ENCODE measurements at regions not wholly inside any gene's neighbourhood (a gene's known extent, or its start where the extent isn't known, plus 50 kb on each side); places are given as distances from the start of the nearest gene placed in this dataset.

DNA sequence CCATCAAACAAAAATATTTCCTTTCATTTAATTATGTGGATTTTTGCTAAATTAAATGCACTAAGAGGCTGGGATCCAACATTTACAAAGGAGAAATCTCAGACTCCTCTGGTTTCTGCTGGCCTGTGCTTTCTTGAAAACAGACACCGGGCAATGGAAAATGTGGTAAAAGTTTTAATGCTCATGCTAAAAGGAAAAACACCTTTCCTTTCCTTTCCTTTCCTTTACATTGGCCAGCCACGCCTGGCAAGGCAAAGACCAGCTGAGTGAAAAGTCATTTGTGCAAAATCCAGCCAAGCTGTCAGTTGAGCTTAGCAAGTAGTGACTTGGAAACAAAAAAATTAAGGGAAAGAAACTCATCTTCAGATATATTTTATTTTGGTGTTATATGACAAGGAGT lies 240.3 kb downstream of the LACC1 start:
- no peak overlapping the region for H3K4me3 ChIP-seq (ENCODE audit: low read depth, low read length, poor library complexity, severe bottlenecking)
- H3K36me3 ChIP-seq (ENCODE audit: insufficient read depth, low read length), result no peaks in the 10 kb centered on the region
- H4K20me1 ChIP-seq (ENCODE audit: insufficient read depth, low read length), result no peaks in the 10 kb centered on the region
- POLR2A ChIA-PET, result no interaction called here
- H3K9me2 ChIP-seq (ENCODE audit: insufficient read depth, low read length), result no peaks in the 10 kb centered on the region; the same call in 1 of the 2 replicates
- no peaks in the 10 kb centered on the region for H3K79me2 ChIP-seq (ENCODE audit: insufficient read depth, low read depth, low read length)
- H2AFZ ChIP-seq (ENCODE audit: low read length), result no peak overlapping the region
- no peak for DNase-seq (ENCODE audit: low spot score)
- peaks cover 13% of the 10 kb centered on the region for H3K4me1 ChIP-seq (ENCODE audit: insufficient read depth, low read length, poor library complexity, severe bottlenecking)
- H3K9me3 ChIP-seq (ENCODE audit: low read length), result 0 out of 2 replicates have a peak, but pooled peaks cover 7% of the 10 kb centered on the region
- TF ChIP-seq, protein P1, sequence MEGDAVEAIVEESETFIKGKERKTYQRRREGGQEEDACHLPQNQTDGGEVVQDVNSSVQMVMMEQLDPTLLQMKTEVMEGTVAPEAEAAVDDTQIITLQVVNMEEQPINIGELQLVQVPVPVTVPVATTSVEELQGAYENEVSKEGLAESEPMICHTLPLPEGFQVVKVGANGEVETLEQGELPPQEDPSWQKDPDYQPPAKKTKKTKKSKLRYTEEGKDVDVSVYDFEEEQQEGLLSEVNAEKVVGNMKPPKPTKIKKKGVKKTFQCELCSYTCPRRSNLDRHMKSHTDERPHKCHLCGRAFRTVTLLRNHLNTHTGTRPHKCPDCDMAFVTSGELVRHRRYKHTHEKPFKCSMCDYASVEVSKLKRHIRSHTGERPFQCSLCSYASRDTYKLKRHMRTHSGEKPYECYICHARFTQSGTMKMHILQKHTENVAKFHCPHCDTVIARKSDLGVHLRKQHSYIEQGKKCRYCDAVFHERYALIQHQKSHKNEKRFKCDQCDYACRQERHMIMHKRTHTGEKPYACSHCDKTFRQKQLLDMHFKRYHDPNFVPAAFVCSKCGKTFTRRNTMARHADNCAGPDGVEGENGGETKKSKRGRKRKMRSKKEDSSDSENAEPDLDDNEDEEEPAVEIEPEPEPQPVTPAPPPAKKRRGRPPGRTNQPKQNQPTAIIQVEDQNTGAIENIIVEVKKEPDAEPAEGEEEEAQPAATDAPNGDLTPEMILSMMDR (conservative IDR thresholded peaks at IDR 0.05; ENCODE audit: low read length), result no peak
- TF ChIP-seq EZH2phosphoT487 (IDR thresholded peaks at IDR 0.05; ENCODE audit: borderline replicate concordance, low read depth, low read length), result no peak
- CTCF ChIA-PET (ENCODE audit: unreplicated experiment), result no interaction called here
- no peak overlapping the region for H3K4me2 ChIP-seq (ENCODE audit: low read length)
- no peak overlapping the region for H3K27ac ChIP-seq (ENCODE audit: low read depth, low read length, poor library complexity, severe bottlenecking)
- BruUV-seq (replicated peaks), result no TSS peak
- intact Hi-C loops (cut with micrococcal nuclease; ENCODE audit: unreplicated experiment), result no loop called here

DNA sequence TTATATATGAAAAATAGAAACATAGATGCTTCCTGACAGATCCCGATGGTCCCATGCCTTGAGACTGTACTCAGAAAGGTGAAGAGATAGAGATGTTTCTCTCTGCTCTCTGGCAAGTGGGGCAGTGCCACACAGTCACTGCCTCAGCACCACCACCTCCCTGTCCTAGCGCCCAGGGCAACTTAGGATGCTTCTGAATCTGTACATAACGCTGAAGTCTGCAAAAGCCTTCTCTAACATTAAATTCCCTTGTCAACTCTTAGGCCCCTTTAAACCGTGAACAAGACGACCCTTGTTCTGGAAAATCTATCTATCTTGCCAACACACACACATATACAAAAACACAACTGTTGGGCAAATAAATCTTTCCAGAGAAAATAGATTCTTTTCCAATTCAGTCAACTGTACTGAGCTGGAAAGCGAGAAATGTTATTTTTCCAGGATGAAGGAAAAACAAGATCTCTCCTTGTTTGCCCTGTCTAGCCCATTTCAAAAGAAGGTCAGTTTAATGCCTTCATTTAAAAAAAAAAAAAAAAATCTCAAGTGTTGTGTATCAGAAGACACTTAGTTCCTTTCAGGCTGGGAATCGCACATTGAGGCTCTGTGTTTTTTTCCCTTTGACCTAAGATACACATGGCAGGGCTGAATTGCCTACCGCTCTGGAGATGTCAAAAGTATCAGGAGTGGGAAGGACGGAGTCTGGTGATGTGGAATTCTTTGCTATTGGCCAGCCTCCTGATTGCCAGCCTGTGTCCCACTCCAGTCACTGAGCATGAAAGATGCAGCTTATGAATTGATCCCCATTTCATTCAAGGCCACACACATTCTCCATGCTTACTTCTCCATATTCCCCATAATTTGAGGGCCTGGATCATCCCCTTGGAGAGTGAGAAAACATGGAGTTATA lies 241.4 kb downstream of the LACC1 start:
- BruUV-seq (replicated peaks), result no TSS peak
- Histone ChIP-seq H3K9me2 (ENCODE audit: insufficient read depth, low read length) (no peaks in the 10 kb centered on the region; the same call in 1 of the 2 replicates), H3K9me3 (ENCODE audit: low read length) (0 out of 2 replicates have a peak, but pooled peaks cover 7% of the 10 kb centered on the region), H3K4me3 (ENCODE audit: low read depth, low read length, poor library complexity, severe bottlenecking) (no peak overlapping the region), H4K20me1 (ENCODE audit: insufficient read depth, low read length) (no peaks in the 10 kb centered on the region), H3K36me3 (ENCODE audit: insufficient read depth, low read length) (no peaks in the 10 kb centered on the region), H3K79me2 (ENCODE audit: insufficient read depth, low read depth, low read length) (no peaks in the 10 kb centered on the region), H3K4me1 (ENCODE audit: insufficient read depth, low read length, poor library complexity, severe bottlenecking) (peaks cover 13% of the 10 kb centered on the region), H2AFZ (ENCODE audit: low read length) (no peak overlapping the region), H3K27ac (ENCODE audit: low read depth, low read length, poor library complexity, severe bottlenecking) (no peak overlapping the region), H3K4me2 (ENCODE audit: low read length) (no peak overlapping the region)
- CTCF ChIA-PET (ENCODE audit: unreplicated experiment), result no interaction called here
- POLR2A ChIA-PET, result no interaction called here
- DNase-seq (ENCODE audit: low spot score), result no peak
- intact Hi-C loops (cut with micrococcal nuclease; ENCODE audit: unreplicated experiment), result no loop called here
- no peak for TF ChIP-seq EZH2phosphoT487 (IDR thresholded peaks at IDR 0.05; ENCODE audit: borderline replicate concordance, low read depth, low read length)
- TF ChIP-seq, protein P1 (conservative IDR thresholded peaks at IDR 0.05; ENCODE audit: low read length), result no peak

DNA sequence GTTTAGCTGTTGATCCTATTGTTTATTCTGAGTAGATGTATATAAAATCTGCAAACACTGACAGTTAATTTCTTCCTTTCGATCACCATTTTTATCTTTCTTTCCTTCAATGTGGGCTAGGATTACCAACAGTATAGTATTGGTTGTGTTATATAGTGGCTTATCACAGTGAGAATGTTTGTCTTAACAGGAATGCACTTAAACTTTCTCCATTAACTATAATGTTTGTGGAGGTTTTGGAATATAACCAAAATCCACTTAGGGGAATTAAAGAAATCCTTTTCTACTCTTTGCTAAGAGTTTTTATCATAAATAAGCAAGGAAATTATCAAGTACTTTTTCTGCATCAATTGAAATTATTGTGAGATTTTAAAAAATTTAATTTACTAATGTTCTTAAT lies 244.6 kb downstream of the LACC1 start:
- Histone ChIP-seq H3K4me3 (ENCODE audit: low read depth, low read length, poor library complexity, severe bottlenecking) (no peak overlapping the region), H2AFZ (ENCODE audit: low read length) (no peak overlapping the region), H3K79me2 (ENCODE audit: insufficient read depth, low read depth, low read length) (no peaks in the 10 kb centered on the region), H3K9me2 (ENCODE audit: insufficient read depth, low read length) (no peaks in the 10 kb centered on the region; the same call in 1 of the 2 replicates), H3K27ac (ENCODE audit: low read depth, low read length, poor library complexity, severe bottlenecking) (no peak overlapping the region), H3K4me1 (ENCODE audit: insufficient read depth, low read length, poor library complexity, severe bottlenecking) (no peaks in the 10 kb centered on the region), H3K4me2 (ENCODE audit: low read length) (no peak overlapping the region), H3K9me3 (ENCODE audit: low read length) (0 out of 2 replicates have a peak, but pooled peaks cover 7% of the 10 kb centered on the region), H4K20me1 (ENCODE audit: insufficient read depth, low read length) (no peaks in the 10 kb centered on the region), H3K36me3 (ENCODE audit: insufficient read depth, low read length) (no peaks in the 10 kb centered on the region)
- BruUV-seq (replicated peaks), result no TSS peak
- DNase-seq (ENCODE audit: low spot score), result no peak
- ChIA-PET CTCF (ENCODE audit: unreplicated experiment) (no interaction called here), POLR2A (interaction anchor here (0.7 kb wide), 1 partner anchor 136 kb away, joined by 3 read pairs; no protein-coding TSS in a partner anchor)
- TF ChIP-seq EZH2phosphoT487 (IDR thresholded peaks at IDR 0.05; ENCODE audit: borderline replicate concordance, low read depth, low read length), result no peak
- TF ChIP-seq, protein P1 (conservative IDR thresholded peaks at IDR 0.05; ENCODE audit: low read length), result no peak
- intact Hi-C loops (cut with micrococcal nuclease; ENCODE audit: unreplicated experiment), result no loop called here

Measured in OCI-LY7 (cell line).